Endothelial cell of umbilical vein (primary cell): ENCODE measurements at regions not wholly inside any gene's neighbourhood (a gene's known extent, or its start where the extent isn't known, plus 50 kb on each side); places are given as distances from the start of the nearest gene placed in this dataset.

ENCODE experiments used
- BruUV-seq: library from RNA; stranded (reverse); fragments of 400-500 nt; replicated peaks from 2 replicates; lab custom pipeline; 2021; lab: Mats Ljungman, UMichigan
- CTCF ChIA-PET: fragments of 300-600, 350-600 bp; sonication (Branson Sonifier 250); formaldehyde crosslinking; loops from one replicate; lab custom pipeline; 2021; ENCODE audit warnings: antibody characterized with exemption, inconsistent platforms; lab: Charles Lee
- POLR2A ChIA-PET: fragments of 300-600, 350-600 bp; sonication (Branson Sonifier 250); formaldehyde crosslinking; loops from one replicate; lab custom pipeline; 2021; ENCODE audit warnings: antibody characterized with exemption, inconsistent platforms; lab: Charles Lee
- DNase-seq: peaks from one replicate; pipeline ENCODE4 v3.0.0-alpha.2; 2011; ENCODE audit warnings: low read depth, low spot score
- FAIRE-seq: peaks from 2 replicates; lab custom pipeline; 2011; peaks lifted over from hg19 to GRCh38; lab: Jason Lieb, UNC
- H2AFZ ChIP-seq: 2 replicates; pipeline ENCODE4 v1.6.0; 2012; ENCODE audit warnings: low read depth, low read length, control low read depth, inconsistent platforms
- H3K27ac ChIP-seq: 2 replicates; pipeline ENCODE4 v1.5.1; 2011; ENCODE audit warnings: low read depth, mild to moderate bottlenecking, control low read depth, low read length, moderate library complexity; ENCODE audit not compliant: insufficient read depth
- H3K27me3 ChIP-seq, 2 experiments: 2 replicates each; pipeline versions ENCODE4 v1.6.0 to v1.6.1; 2011; ENCODE audit warnings: low read length in 2 of 2, mixed read lengths in 1 of 2; ENCODE audit not compliant: control insufficient read depth in 2 of 2, insufficient read depth in 2 of 2
- H3K36me3 ChIP-seq, 2 experiments: 2 replicates in 1 of 2; 3 replicates in 1 of 2; pipeline ENCODE4 v1.5.1; 2011; ENCODE audit warnings: low read length in 2 of 2, mild to moderate bottlenecking in 1 of 2, moderate library complexity in 1 of 2; ENCODE audit not compliant: control insufficient read depth in 2 of 2, insufficient read depth in 2 of 2; ENCODE audit errors: extremely low read depth in 1 of 2
- H3K4me1 ChIP-seq: 3 replicates; pipeline ENCODE4 v1.5.1; 2011; ENCODE audit warnings: mild to moderate bottlenecking, low read length; ENCODE audit not compliant: control insufficient read depth, insufficient read depth; ENCODE audit errors: extremely low read depth
- H3K4me2 ChIP-seq: 2 replicates; pipeline ENCODE4 v1.6.1; 2011; ENCODE audit warnings: low read length, control low read depth, mixed read lengths; ENCODE audit not compliant: insufficient read depth
- H3K4me3 ChIP-seq, 3 experiments: fragments of 200-600 bp in 1 of 3; sonication (generic), shearing (Covaris generic) in 1 of 3; replicated peaks in 1 of 3; 2 replicates each; pipeline ENCODE4 v1.5.1; 2011 to 2016; ENCODE audit warnings: control low read depth in 3 of 3, low read length in 3 of 3, mild to moderate bottlenecking in 2 of 3, inconsistent platforms in 1 of 3, low read depth in 1 of 3, moderate library complexity in 1 of 3; ENCODE audit not compliant: insufficient read depth in 1 of 3
- H3K79me2 ChIP-seq: 2 replicates; pipeline ENCODE4 v1.6.0; 2012; ENCODE audit warnings: low read length, inconsistent platforms; ENCODE audit not compliant: control insufficient read depth, insufficient read depth
- H3K9ac ChIP-seq: replicated peaks from 2 replicates; pipeline ENCODE3; 2011; ENCODE audit warnings: low read length, control low read depth; ENCODE audit not compliant: insufficient read depth; ENCODE audit errors: extremely low read depth
- H3K9me1 ChIP-seq: replicated peaks from 3 replicates; pipeline ENCODE4 v1.6.0; 2011; ENCODE audit warnings: mild to moderate bottlenecking, low read length; ENCODE audit not compliant: control insufficient read depth, insufficient read depth; ENCODE audit errors: extremely low read depth
- H3K9me3 ChIP-seq: replicated peaks from 2 replicates; pipeline ENCODE4 v1.5.1; 2012; ENCODE audit warnings: low read length, inconsistent platforms; ENCODE audit not compliant: control insufficient read depth, insufficient read depth
- H4K20me1 ChIP-seq: replicated peaks from 2 replicates; pipeline ENCODE3; 2011; ENCODE audit warnings: mild to moderate bottlenecking, low read length; ENCODE audit not compliant: control insufficient read depth, insufficient read depth; ENCODE audit errors: extremely low read depth
- EZH2 ChIP-seq: IDR thresholded peaks from 2 replicates; pipeline ENCODE4 v1.6.1; 2012; ENCODE audit warnings: borderline replicate concordance, low read depth, mild to moderate bottlenecking, moderate library complexity, low read length, inconsistent platforms; ENCODE audit not compliant: severe bottlenecking
- FOS ChIP-seq: IDR thresholded peaks from 2 replicates; pipeline ENCODE4 v1.6.1; 2011; ENCODE audit warnings: mild to moderate bottlenecking, low read length, moderate library complexity, borderline replicate concordance; ENCODE audit not compliant: insufficient read depth
- GATA2 ChIP-seq: IDR thresholded peaks from 2 replicates; pipeline ENCODE4 v1.7.0; 2011; ENCODE audit warnings: low read depth, mild to moderate bottlenecking, moderate library complexity, mixed read lengths, low read length; ENCODE audit not compliant: insufficient read length, insufficient read depth
- JUN ChIP-seq: IDR thresholded peaks from 2 replicates; pipeline ENCODE4 v1.6.1; 2011; ENCODE audit warnings: borderline replicate concordance, low read depth; ENCODE audit not compliant: insufficient read length, insufficient read depth
- MYC ChIP-seq: IDR thresholded peaks from one replicate; pipeline ENCODE4 v1.6.1; 2011; ENCODE audit warnings: mild to moderate bottlenecking, low read depth, low read length
- POLR2A ChIP-seq: IDR thresholded peaks from 2 replicates; pipeline ENCODE4 v1.6.1; 2012; ENCODE audit warnings: low read depth, mild to moderate bottlenecking, control low read depth, low read length
- POLR2AphosphoS5 ChIP-seq: IDR thresholded peaks from 2 replicates; pipeline ENCODE4 v1.6.1; 2012; ENCODE audit warnings: low read depth, mild to moderate bottlenecking, control low read depth, low read length, moderate library complexity; ENCODE audit not compliant: insufficient read depth
- dilution Hi-C: fragments of 300-500 bp; cut with MboI; formaldehyde crosslinking; loops from one replicate; pipeline ENCODE4 v1.15.0; 2019; ENCODE audit warnings: low sequenced_read_pairs; ENCODE audit not compliant: extremely low pct_ligation_motif_present
- intact Hi-C: fragments of 100-400 bp; cut with micrococcal nuclease; formaldehyde crosslinking; loops from one replicate; pipeline ENCODE4 v1.10.0; 2022
- TF ChIP-seq, protein P1 (sequence below), 2 donors: IDR thresholded peaks; 1 replicate in 1 of 2; 2 replicates in 1 of 2; pipeline ENCODE4 v1.5.1; 2011; ENCODE audit warnings: low read length in 2 of 2, mild to moderate bottlenecking in 2 of 2, moderate library complexity in 2 of 2, control low read depth in 1 of 2, inconsistent platforms in 1 of 2, low read depth in 1 of 2; ENCODE audit not compliant: insufficient read depth in 1 of 2; ENCODE audit errors: extremely low read depth in 1 of 2
- TF ChIP-seq, protein P2 (sequence below): IDR thresholded peaks from 2 replicates; pipeline ENCODE4 v1.6.1; 2011; ENCODE audit not compliant: insufficient read depth, insufficient read length

DNA sequence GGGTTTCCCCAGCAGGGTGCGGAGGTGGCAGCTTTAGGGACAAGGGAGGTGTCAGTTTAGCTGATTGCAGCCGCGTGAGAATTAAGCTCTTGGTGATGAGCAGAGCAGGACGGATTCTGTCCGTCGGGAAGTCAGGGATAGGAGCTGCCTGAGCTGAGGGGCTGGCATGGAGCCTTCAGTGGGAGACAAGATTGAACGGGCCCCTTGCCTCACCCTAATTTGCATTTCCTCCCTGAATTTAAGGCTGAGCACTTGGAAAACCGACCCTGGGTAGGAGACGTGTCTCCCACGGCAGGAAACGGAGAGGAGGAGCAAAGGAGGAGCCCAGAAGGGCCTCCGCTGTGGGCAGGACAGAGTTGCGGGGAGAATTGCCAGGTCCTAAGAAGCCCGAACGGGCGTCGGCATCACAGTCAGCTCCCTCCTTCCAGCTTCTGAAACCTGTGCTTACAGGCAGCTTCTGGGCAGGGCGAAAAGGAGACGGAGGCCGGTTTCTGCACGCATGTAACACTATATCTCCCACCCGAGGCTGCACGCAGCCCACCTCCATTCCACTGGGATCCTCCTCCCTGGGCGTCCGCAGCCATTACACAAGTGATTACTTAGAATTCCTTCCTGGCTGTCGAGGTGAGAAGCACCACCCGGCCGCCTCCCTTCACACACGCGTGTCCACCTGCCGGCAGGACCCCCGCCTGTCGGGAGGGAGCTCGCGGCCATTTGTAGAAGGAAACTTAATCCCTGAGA is 345.8 kb downstream of the BRD1 start:
- CTCF ChIA-PET, result no interaction called here
- H3K4me1 ChIP-seq, result no peaks in the 10 kb centered on the region
- no peaks in the 10 kb centered on the region for H3K9me1 ChIP-seq
- no peaks in the 10 kb centered on the region for H4K20me1 ChIP-seq
- no peak overlapping the region for H3K27ac ChIP-seq
- TF ChIP-seq MYC (no peak), FOS (no peak), EZH2 (no peak), POLR2A (no peak), POLR2AphosphoS5 (no peak), JUN (no peak), GATA2 (no peak)
- TF ChIP-seq, protein P1, sequence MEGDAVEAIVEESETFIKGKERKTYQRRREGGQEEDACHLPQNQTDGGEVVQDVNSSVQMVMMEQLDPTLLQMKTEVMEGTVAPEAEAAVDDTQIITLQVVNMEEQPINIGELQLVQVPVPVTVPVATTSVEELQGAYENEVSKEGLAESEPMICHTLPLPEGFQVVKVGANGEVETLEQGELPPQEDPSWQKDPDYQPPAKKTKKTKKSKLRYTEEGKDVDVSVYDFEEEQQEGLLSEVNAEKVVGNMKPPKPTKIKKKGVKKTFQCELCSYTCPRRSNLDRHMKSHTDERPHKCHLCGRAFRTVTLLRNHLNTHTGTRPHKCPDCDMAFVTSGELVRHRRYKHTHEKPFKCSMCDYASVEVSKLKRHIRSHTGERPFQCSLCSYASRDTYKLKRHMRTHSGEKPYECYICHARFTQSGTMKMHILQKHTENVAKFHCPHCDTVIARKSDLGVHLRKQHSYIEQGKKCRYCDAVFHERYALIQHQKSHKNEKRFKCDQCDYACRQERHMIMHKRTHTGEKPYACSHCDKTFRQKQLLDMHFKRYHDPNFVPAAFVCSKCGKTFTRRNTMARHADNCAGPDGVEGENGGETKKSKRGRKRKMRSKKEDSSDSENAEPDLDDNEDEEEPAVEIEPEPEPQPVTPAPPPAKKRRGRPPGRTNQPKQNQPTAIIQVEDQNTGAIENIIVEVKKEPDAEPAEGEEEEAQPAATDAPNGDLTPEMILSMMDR (IDR thresholded peaks at IDR 0.05; ENCODE audit: extremely low read depth in 1 of 2, insufficient read depth in 1 of 2, low read depth in 1 of 2, low read length in 2 of 2), result no peak
- TF ChIP-seq, protein P2, sequence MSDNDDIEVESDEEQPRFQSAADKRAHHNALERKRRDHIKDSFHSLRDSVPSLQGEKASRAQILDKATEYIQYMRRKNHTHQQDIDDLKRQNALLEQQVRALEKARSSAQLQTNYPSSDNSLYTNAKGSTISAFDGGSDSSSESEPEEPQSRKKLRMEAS, result no peak
- dilution Hi-C loops, result no loop called here
- POLR2A ChIA-PET, result no interaction called here
- no peaks in the 10 kb centered on the region for H3K9me3 ChIP-seq
- BruUV-seq, result no TSS peak
- H3K4me2 ChIP-seq, result no peak overlapping the region
- H3K36me3 ChIP-seq, result no peaks in the 10 kb centered on the region
- intact Hi-C loops, result no loop called here
- H3K4me3 ChIP-seq, result no peak overlapping the region
- no peak overlapping the region for H2AFZ ChIP-seq
- DNase-seq, result no peak
- H3K79me2 ChIP-seq, result no peaks in the 10 kb centered on the region
- no peaks in the 10 kb centered on the region for H3K27me3 ChIP-seq
- no peak overlapping the region for H3K9ac ChIP-seq
- FAIRE-seq, result no peak
